PC-3 (cell line): ENCODE measurements at regions not wholly inside any gene's neighbourhood (a gene's known extent, or its start where the extent isn't known, plus 50 kb on each side); places are given as distances from the start of the nearest gene placed in this dataset.

Source experiments
- ATAC-seq: fragments of 200-7000 bp; cut with Tn5 transposase; 2 replicates; pipeline ENCODE4 v1.9.1; 2020; ENCODE audit warnings: mild to moderate bottlenecking, moderate library complexity
- BruUV-seq: library from RNA; stranded (reverse); fragments of 400-500 nt; replicated peaks from 2 replicates; lab custom pipeline; 2021; lab: Mats Ljungman, UMichigan
- CTCF ChIA-PET: fragments of 300-600 bp; sonication (Branson Sonifier 250); formaldehyde crosslinking; loops from one replicate; lab custom pipeline; 2022; ENCODE audit warnings: antibody characterized with exemption; lab: Charles Lee
- POLR2A ChIA-PET: fragments of 300-600 bp; sonication (Branson Sonifier 250); formaldehyde crosslinking; loops from one replicate; lab custom pipeline; 2022; ENCODE audit warnings: antibody characterized with exemption; ENCODE audit not compliant: unreplicated experiment; lab: Charles Lee
- DNase-seq: peaks from one replicate; pipeline ENCODE4 v3.0.0-alpha.2; 2015
- H2AFZ ChIP-seq: fragments of 300-600 bp; sonication (generic); 2 replicates; pipeline ENCODE4 v1.6.0; 2016; ENCODE audit warnings: antibody characterized with exemption, low read length
- H3F3A ChIP-seq: fragments of 300-600 bp; sonication (generic); one replicate; pipeline ENCODE4 v1.6.0; 2017; ENCODE audit warnings: antibody characterized with exemption, low read length, control low read depth, mild to moderate bottlenecking; ENCODE audit not compliant: unreplicated experiment
- H3K27ac ChIP-seq: fragments of 300-600 bp; sonication (generic); 2 replicates; pipeline ENCODE4 v1.5.1; 2016; ENCODE audit warnings: mild to moderate bottlenecking, low read length
- H3K27me3 ChIP-seq: fragments of 300-600 bp; sonication (generic); 2 replicates; pipeline ENCODE4 v1.6.1; 2016; ENCODE audit warnings: low read length, mixed read lengths
- H3K36me3 ChIP-seq: fragments of 300-600 bp; sonication (generic); 2 replicates; pipeline ENCODE4 v1.6.1; 2016; ENCODE audit warnings: low read depth, mixed run types, low read length, mixed read lengths
- H3K4me1 ChIP-seq: fragments of 300-600 bp; sonication (generic); 2 replicates; pipeline ENCODE4 v1.5.1; 2016; ENCODE audit warnings: low read length; ENCODE audit not compliant: insufficient read depth
- H3K4me2 ChIP-seq: fragments of 300-600 bp; sonication (generic); 2 replicates; pipeline ENCODE4 v1.6.0; 2016; ENCODE audit warnings: low read length
- H3K4me3 ChIP-seq: fragments of 300-600 bp; sonication (generic); 2 replicates; pipeline ENCODE4 v1.5.1; 2016; ENCODE audit warnings: mild to moderate bottlenecking, low read length, mixed read lengths
- H3K79me2 ChIP-seq: fragments of 300-600 bp; sonication (generic); 2 replicates; pipeline ENCODE4 v1.6.1; 2017; ENCODE audit warnings: low read length, mixed read lengths
- H3K9ac ChIP-seq: fragments of 300-600 bp; sonication (generic); 2 replicates; pipeline ENCODE4 v1.6.0; 2016; ENCODE audit warnings: mild to moderate bottlenecking, low read length
- H3K9me2 ChIP-seq: fragments of 300-600 bp; sonication (generic); replicated peaks from 2 replicates; pipeline ENCODE4 v1.6.1; 2016; ENCODE audit warnings: mixed run types, low read length, mixed read lengths
- H3K9me3 ChIP-seq: fragments of 300-600 bp; sonication (generic); 2 replicates; pipeline ENCODE4 v1.6.1; 2016; ENCODE audit warnings: low read length, mixed read lengths
- H4K20me1 ChIP-seq: fragments of 300-600 bp; sonication (generic); 2 replicates; pipeline ENCODE4 v1.6.1; 2016; ENCODE audit warnings: low read length, mixed read lengths
- CTCF ChIP-seq: fragments of 300-600 bp; sonication (generic); conservative IDR thresholded peaks from 2 replicates; pipeline ENCODE4 v1.5.1; 2017; ENCODE audit warnings: antibody characterized with exemption, low read depth, mild to moderate bottlenecking, low read length
- EZH2 ChIP-seq: fragments of 300-600 bp; sonication (generic); IDR thresholded peaks from one replicate; pipeline ENCODE4 v1.6.1; 2017; ENCODE audit warnings: antibody characterized with exemption, mild to moderate bottlenecking, low read length; ENCODE audit not compliant: unreplicated experiment
- EZH2phosphoT487 ChIP-seq: fragments of 300-600 bp; sonication (generic); IDR thresholded peaks from 2 replicates; pipeline ENCODE4 v1.6.1; 2018; ENCODE audit warnings: mild to moderate bottlenecking, antibody characterized with exemption, low read length, borderline replicate concordance
- intact Hi-C: fragments of 100-400 bp; cut with micrococcal nuclease; formaldehyde crosslinking; loops from 2 replicates; pipeline ENCODE4 v1.9.0; 2023

- Histone ChIP-seq H3K36me3 (no peaks in the 10 kb centered on the region), H3K27me3 (no peaks in the 10 kb centered on the region), H4K20me1 (no peaks in the 10 kb centered on the region), H2AFZ (0 out of 2 replicates have a peak overlapping the region, but pooled peaks have one; percentile 37), H3K9me2 (no peaks in the 10 kb centered on the region), H3K4me3 (no peak overlapping the region), H3K9ac (no peak overlapping the region), H3K4me1 (peaks cover 25% of the 10 kb centered on the region), H3K27ac (peak overlapping the region; percentile 60), H3K9me3 (no peaks in the 10 kb centered on the region), H3F3A (no peaks in the 10 kb centered on the region), H3K4me2 (peak overlapping the region; percentile 56), H3K79me2 (no peaks in the 10 kb centered on the region)
- TF ChIP-seq CTCF (no peak), EZH2 (no peak), EZH2phosphoT487 (no peak)
- POLR2A ChIA-PET = no interaction called here
- ATAC-seq = no peak
- no TSS peak for BruUV-seq
- peak; percentile 77 for DNase-seq
- CTCF ChIA-PET = no interaction called here
- intact Hi-C loops = no loop called here
Measured at GRCh38 chr6:166877906-166878305, 78.4 kb downstream of the RNASET2 start.

GRCh38 chr6:166877349-166877748, 79.0 kb downstream of the RNASET2 start:
- no TSS peak for BruUV-seq
- no peak overlapping the region for H3K4me3 ChIP-seq
- no peaks in the 10 kb centered on the region for H3K79me2 ChIP-seq
- no peak for TF ChIP-seq CTCF
- no peak for TF ChIP-seq EZH2
- TF ChIP-seq EZH2phosphoT487 = no peak
- no peak overlapping the region for H3K9ac ChIP-seq
- ChIA-PET CTCF (no interaction called here), POLR2A (no interaction called here)
- H3K27me3 ChIP-seq = no peaks in the 10 kb centered on the region
- no peak overlapping the region for H2AFZ ChIP-seq
- DNase-seq (peak; percentile 43), ATAC-seq (0 out of 2 replicates have a peak, but pooled peaks have one; percentile 20)
- peaks cover 25% of the 10 kb centered on the region for H3K4me1 ChIP-seq
- intact Hi-C loops = no loop called here
- no peaks in the 10 kb centered on the region for H4K20me1 ChIP-seq
- H3K9me2 ChIP-seq = no peaks in the 10 kb centered on the region
- H3K27ac ChIP-seq = peak overlapping the region; percentile 60
- H3K9me3 ChIP-seq = no peaks in the 10 kb centered on the region
- no peaks in the 10 kb centered on the region for H3K36me3 ChIP-seq
- no peaks in the 10 kb centered on the region for H3F3A ChIP-seq
- peak overlapping the region; percentile 56 for H3K4me2 ChIP-seq

GRCh38 chr6:166872531-166873009, 83.8 kb downstream of the RNASET2 start:
- Histone ChIP-seq H3K9me2 (no peaks in the 10 kb centered on the region), H3K27me3 (no peaks in the 10 kb centered on the region), H3F3A (no peaks in the 10 kb centered on the region), H4K20me1 (no peaks in the 10 kb centered on the region), H3K9me3 (no peaks in the 10 kb centered on the region), H3K27ac (no peak overlapping the region), H3K4me2 (no peak overlapping the region), H3K4me1 (peaks cover 17% of the 10 kb centered on the region), H3K9ac (no peak overlapping the region), H3K79me2 (no peaks in the 10 kb centered on the region), H3K4me3 (no peak overlapping the region), H3K36me3 (no peaks in the 10 kb centered on the region), H2AFZ (no peak overlapping the region)
- no peak for TF ChIP-seq CTCF
- TF ChIP-seq EZH2phosphoT487 = no peak
- TF ChIP-seq EZH2 = no peak
- POLR2A ChIA-PET = no interaction called here
- CTCF ChIA-PET = no interaction called here
- intact Hi-C loops = no loop called here
- no TSS peak for BruUV-seq
- DNase-seq (no peak), ATAC-seq (no peak)
